ENCODE measurements at regions not wholly inside any gene's neighbourhood (a gene's known extent, or its start where the extent isn't known, plus 50 kb on each side); places are given as distances from the start of the nearest gene placed in this dataset.

DNA sequence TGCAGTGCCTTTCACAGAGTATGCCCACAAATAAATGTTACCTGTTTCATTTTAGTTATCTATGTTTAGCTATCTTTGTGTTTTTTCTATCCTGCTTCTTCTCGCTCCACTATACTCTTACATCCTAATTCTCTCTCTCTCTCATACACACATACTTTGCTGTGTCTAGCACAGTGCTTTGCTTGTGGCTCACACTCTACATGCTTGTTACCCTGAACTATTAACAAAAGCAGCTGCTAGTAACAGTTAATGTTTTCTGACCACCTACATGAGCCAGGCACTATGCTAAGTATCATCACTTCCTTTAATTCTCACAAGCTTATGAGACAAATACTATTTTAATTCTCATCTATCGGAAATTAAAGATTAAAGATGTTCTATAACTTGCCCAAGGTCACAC lies 390.5 kb upstream of the HNRNPA3 start (continued):
- TF ChIP-seq, protein P1, sequence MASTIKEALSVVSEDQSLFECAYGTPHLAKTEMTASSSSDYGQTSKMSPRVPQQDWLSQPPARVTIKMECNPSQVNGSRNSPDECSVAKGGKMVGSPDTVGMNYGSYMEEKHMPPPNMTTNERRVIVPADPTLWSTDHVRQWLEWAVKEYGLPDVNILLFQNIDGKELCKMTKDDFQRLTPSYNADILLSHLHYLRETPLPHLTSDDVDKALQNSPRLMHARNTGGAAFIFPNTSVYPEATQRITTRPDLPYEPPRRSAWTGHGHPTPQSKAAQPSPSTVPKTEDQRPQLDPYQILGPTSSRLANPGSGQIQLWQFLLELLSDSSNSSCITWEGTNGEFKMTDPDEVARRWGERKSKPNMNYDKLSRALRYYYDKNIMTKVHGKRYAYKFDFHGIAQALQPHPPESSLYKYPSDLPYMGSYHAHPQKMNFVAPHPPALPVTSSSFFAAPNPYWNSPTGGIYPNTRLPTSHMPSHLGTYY (CRISPR knock-in tag; IDR thresholded peaks at IDR 0.05), result no peak

DNA sequence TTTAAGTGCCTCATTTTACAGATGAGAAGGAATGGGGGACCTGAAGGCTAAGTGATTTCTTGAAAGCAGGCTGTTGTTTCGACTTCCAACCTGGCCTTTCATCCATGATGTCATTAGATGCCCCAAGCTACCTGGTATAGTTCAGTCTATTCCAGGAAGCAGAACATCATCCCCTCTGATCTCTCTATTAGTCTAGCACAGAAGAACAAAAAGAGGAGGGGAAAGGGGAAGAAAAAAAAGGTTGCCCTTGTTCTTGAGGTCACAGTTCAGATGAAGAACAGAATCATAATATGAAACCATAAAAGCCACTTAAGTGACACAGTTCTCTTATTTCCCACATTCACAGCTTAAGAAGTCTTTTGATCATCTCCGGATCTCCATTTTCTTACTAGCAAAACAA lies 386.2 kb upstream of the HNRNPA3 start:
- TF ChIP-seq RELA (CRISPR knock-in tag; IDR thresholded peaks at IDR 0.05; ENCODE audit: borderline replicate concordance), result no peak
- TF ChIP-seq ZBTB21 (CRISPR knock-in tag; IDR thresholded peaks at IDR 0.05; ENCODE audit: borderline replicate concordance), result no peak
- TF ChIP-seq, protein P1 (CRISPR knock-in tag; IDR thresholded peaks at IDR 0.05), result no peak
- TF ChIP-seq, protein P2, sequence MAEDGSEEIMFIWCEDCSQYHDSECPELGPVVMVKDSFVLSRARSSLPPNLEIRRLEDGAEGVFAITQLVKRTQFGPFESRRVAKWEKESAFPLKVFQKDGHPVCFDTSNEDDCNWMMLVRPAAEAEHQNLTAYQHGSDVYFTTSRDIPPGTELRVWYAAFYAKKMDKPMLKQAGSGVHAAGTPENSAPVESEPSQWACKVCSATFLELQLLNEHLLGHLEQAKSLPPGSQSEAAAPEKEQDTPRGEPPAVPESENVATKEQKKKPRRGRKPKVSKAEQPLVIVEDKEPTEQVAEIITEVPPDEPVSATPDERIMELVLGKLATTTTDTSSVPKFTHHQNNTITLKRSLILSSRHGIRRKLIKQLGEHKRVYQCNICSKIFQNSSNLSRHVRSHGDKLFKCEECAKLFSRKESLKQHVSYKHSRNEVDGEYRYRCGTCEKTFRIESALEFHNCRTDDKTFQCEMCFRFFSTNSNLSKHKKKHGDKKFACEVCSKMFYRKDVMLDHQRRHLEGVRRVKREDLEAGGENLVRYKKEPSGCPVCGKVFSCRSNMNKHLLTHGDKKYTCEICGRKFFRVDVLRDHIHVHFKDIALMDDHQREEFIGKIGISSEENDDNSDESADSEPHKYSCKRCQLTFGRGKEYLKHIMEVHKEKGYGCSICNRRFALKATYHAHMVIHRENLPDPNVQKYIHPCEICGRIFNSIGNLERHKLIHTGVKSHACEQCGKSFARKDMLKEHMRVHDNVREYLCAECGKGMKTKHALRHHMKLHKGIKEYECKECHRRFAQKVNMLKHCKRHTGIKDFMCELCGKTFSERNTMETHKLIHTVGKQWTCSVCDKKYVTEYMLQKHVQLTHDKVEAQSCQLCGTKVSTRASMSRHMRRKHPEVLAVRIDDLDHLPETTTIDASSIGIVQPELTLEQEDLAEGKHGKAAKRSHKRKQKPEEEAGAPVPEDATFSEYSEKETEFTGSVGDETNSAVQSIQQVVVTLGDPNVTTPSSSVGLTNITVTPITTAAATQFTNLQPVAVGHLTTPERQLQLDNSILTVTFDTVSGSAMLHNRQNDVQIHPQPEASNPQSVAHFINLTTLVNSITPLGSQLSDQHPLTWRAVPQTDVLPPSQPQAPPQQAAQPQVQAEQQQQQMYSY (CRISPR knock-in tag; IDR thresholded peaks at IDR 0.05), result no peak
- TF ChIP-seq GRHL2 (CRISPR knock-in tag; IDR thresholded peaks at IDR 0.05; ENCODE audit: insufficient replicate concordance, severe bottlenecking), result no peak
- TF ChIP-seq TEAD1 (CRISPR knock-in tag; IDR thresholded peaks at IDR 0.05), result no peak
- TF ChIP-seq, protein P3, sequence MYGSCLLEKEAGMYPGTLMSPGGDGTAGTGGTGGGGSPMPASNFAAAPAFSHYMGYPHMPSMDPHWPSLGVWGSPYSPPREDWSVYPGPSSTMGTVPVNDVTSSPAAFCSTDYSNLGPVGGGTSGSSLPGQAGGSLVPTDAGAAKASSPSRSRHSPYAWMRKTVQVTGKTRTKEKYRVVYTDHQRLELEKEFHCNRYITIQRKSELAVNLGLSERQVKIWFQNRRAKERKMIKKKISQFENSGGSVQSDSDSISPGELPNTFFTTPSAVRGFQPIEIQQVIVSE (CRISPR knock-in tag; IDR thresholded peaks at IDR 0.05; ENCODE audit: borderline replicate concordance), result no peak
- TF ChIP-seq KAT7 (CRISPR knock-in tag; IDR thresholded peaks at IDR 0.05; ENCODE audit: borderline replicate concordance), result no peak
- no peak for TF ChIP-seq MXD4 (CRISPR knock-in tag; IDR thresholded peaks at IDR 0.05; ENCODE audit: borderline replicate concordance)
- TF ChIP-seq, protein P4, sequence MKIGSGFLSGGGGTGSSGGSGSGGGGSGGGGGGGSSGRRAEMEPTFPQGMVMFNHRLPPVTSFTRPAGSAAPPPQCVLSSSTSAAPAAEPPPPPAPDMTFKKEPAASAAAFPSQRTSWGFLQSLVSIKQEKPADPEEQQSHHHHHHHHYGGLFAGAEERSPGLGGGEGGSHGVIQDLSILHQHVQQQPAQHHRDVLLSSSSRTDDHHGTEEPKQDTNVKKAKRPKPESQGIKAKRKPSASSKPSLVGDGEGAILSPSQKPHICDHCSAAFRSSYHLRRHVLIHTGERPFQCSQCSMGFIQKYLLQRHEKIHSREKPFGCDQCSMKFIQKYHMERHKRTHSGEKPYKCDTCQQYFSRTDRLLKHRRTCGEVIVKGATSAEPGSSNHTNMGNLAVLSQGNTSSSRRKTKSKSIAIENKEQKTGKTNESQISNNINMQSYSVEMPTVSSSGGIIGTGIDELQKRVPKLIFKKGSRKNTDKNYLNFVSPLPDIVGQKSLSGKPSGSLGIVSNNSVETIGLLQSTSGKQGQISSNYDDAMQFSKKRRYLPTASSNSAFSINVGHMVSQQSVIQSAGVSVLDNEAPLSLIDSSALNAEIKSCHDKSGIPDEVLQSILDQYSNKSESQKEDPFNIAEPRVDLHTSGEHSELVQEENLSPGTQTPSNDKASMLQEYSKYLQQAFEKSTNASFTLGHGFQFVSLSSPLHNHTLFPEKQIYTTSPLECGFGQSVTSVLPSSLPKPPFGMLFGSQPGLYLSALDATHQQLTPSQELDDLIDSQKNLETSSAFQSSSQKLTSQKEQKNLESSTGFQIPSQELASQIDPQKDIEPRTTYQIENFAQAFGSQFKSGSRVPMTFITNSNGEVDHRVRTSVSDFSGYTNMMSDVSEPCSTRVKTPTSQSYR (CRISPR knock-in tag; IDR thresholded peaks at IDR 0.05), result no peak
- TF ChIP-seq, protein P5, sequence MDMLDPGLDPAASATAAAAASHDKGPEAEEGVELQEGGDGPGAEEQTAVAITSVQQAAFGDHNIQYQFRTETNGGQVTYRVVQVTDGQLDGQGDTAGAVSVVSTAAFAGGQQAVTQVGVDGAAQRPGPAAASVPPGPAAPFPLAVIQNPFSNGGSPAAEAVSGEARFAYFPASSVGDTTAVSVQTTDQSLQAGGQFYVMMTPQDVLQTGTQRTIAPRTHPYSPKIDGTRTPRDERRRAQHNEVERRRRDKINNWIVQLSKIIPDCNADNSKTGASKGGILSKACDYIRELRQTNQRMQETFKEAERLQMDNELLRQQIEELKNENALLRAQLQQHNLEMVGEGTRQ (CRISPR knock-in tag; IDR thresholded peaks at IDR 0.05), result no peak
- TF ChIP-seq, protein P6, sequence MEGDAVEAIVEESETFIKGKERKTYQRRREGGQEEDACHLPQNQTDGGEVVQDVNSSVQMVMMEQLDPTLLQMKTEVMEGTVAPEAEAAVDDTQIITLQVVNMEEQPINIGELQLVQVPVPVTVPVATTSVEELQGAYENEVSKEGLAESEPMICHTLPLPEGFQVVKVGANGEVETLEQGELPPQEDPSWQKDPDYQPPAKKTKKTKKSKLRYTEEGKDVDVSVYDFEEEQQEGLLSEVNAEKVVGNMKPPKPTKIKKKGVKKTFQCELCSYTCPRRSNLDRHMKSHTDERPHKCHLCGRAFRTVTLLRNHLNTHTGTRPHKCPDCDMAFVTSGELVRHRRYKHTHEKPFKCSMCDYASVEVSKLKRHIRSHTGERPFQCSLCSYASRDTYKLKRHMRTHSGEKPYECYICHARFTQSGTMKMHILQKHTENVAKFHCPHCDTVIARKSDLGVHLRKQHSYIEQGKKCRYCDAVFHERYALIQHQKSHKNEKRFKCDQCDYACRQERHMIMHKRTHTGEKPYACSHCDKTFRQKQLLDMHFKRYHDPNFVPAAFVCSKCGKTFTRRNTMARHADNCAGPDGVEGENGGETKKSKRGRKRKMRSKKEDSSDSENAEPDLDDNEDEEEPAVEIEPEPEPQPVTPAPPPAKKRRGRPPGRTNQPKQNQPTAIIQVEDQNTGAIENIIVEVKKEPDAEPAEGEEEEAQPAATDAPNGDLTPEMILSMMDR (IDR thresholded peaks at IDR 0.05), result no peak
- H3K36me3 Mint-ChIP-seq, result no peaks in the 10 kb centered on the region
- ChIA-PET POLR2A (no interaction called here), CTCF (interaction anchor here (1.7 kb wide), 1 partner anchor 12 kb away, joined by 4 read pairs; no protein-coding TSS in a partner anchor)
- DNase-seq (ENCODE audit: low spot score), result no peak
- no peak for ATAC-seq
- no peak overlapping the region for H3K4me3 Mint-ChIP-seq
- H3K27ac Mint-ChIP-seq, result no peak overlapping the region
- H3K4me1 Mint-ChIP-seq, result peaks cover 6% of the 10 kb centered on the region
- no peaks in the 10 kb centered on the region; the same call in none of the 2 replicates for H3K27me3 Mint-ChIP-seq (ENCODE audit: low read depth)
- H3K9me3 Mint-ChIP-seq, result no peaks in the 10 kb centered on the region

All from WTC11 (cell line).